DMS114 treated with DMSO at 0.1 percent for 48 hours (cell line): ENCODE measurements at regions not wholly inside any gene's neighbourhood (a gene's known extent, or its start where the extent isn't known, plus 50 kb on each side); places are given as distances from the start of the nearest gene placed in this dataset.

ENCODE experiments used
- DNase-seq: peaks from one replicate; lab custom pipeline; 2025; ENCODE audit not compliant: unreplicated experiment; lab: John Stamatoyannopoulos, UW

DNA sequence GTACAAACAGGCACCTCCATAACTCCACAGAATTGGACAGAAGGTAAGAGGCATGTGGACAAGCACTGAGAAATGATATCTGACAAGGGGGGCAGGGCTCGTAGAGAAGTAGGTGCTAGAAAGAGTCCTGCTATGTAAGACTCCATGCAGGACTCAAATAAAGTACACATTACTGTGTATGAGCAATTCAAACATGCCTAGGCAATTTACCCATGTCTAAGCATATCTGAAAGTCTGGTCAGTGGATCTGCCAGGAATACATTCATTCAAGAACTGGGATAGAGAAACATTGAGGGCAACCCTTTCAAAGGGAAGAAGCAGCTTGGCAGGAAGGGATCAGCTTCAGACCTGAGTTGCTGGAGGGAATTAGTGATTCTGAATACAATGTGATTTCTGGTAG is 174.1 kb upstream of the MCTP2 start:
- no peak for DNase-seq

DNA sequence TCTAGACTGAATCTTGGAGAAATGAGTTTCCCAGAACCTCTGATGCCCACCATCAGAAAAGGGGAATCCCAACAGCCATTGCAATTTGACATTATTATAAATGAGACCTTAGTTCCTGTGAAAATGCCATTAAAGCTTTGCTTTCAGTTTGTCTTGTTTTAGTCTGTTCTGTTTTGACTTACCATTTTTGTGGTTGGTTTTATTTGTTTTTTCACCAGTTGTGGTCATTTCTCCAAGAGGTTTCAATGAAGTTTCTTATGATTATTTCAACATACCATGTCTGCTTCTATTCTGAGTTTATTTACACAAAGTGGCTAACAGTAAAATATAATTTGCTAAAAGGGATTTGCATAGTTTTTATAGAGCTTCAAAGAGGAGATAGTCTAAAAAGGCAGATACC is 175.0 kb upstream of the MCTP2 start:
- no peak for DNase-seq

DNA sequence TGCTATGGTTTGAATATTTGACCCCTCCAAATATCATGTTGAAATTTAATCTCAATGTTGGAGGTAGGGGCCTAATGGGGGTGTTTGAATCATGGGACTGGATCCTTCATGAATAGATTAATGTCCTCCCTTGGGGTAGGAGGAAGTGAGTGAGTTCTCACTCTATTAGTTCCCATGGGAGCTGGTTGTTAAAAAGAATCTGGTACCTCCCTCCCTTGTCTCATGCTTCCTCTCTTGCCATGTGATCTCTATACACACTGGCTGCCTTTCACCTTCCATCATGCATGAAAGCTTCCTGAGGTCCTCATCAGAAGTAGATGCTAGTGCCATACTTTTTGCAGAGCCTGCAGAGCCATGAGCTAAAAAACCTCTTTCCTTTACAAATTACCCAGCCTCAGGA is 177.7 kb upstream of the MCTP2 start:
- no peak for DNase-seq

DNA sequence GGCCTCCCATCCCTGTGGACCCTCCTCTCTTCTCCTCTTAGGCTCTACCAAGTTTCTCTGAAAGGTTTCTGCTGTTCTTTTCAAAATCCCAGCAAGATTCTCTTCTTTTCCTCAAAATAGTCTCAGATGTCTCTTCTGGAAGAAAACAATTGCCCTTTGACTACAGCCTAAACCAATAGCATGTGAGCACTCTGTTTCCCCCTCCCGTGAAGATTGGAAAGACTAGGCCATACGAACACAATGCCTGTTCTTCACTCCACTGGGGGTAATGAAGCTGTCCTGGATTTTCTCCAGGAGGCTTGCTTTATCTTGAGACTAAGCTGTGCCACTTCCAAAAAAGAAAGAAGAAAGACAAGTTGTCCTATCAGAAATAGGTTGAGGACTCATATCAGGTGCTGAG is 178.7 kb upstream of the MCTP2 start:
- no peak for DNase-seq

DNA sequence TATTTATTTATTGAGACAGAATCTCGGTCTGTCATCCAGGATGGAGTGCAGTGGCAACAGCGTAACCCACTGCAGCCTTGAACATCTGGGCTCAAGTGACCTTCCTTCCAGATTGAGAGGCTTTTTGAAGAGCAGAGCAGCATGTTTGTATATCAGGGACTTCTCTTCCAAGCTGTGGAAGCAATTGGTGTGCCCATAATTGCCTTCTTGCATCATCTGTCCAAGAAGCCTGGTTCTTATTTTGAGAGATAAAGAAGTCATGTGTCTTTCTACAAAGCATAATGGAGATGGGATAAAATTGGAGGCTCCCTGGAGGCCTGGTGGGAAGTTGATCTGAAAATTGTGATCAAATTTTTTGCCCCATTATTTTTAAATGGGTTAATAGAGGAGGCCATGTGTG is 183.8 kb upstream of the MCTP2 start:
- DNase-seq = no peak

DNA sequence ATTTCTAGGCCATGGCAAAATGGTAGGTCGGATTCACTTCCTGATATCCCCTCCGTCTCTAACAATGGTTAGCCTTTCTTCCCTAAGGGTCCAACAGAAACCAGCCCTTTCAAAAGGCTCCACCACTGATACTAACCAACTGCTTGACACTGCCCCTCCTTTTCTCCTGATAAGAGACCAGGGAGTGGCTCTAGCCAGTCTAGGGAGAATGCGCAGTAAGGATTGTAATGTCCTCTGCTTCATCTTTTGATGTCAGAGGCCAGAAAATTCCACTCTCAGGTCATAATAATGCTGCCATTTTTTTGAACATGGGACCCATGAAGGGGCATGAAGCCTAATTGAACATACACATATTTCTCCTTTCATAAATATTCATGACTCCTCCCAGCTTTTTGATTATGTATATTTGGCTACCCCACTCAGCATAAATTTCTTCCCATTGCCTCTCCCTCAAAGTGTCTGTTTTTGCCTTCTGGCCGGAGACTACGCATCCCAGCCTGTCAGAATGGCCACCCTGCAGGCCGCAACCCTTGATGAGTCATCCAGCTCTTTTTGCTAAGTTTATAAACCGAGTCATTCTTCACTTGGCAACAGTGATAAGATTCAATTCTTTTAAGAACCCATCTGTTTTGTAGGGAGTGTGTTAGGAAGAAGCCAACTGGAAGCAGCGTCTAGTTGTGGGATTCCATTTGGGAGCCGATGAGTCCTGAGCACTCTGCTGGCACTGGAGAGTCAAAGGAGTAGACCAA is 189.0 kb upstream of the MCTP2 start:
- DNase-seq = no peak

DNA sequence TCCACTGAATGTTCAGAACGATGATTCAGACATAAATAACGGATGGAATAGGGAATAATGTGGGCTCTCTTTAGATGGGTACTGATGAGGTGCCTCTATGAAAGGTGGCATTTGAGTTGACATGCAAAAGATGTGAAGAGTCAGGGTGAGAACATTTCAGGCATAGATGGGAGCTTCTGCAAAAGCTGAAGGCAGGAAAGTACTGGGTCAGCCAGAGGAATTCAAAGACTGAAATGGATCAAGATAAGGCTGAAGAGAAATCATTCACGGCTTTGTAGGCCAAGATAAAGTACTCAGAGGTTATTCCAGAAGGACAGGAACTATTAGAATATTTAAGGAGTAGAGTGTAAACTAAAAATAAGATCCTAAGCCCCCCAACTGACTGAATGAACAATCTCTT is 189.6 kb upstream of the MCTP2 start:
- no peak for DNase-seq

DNA sequence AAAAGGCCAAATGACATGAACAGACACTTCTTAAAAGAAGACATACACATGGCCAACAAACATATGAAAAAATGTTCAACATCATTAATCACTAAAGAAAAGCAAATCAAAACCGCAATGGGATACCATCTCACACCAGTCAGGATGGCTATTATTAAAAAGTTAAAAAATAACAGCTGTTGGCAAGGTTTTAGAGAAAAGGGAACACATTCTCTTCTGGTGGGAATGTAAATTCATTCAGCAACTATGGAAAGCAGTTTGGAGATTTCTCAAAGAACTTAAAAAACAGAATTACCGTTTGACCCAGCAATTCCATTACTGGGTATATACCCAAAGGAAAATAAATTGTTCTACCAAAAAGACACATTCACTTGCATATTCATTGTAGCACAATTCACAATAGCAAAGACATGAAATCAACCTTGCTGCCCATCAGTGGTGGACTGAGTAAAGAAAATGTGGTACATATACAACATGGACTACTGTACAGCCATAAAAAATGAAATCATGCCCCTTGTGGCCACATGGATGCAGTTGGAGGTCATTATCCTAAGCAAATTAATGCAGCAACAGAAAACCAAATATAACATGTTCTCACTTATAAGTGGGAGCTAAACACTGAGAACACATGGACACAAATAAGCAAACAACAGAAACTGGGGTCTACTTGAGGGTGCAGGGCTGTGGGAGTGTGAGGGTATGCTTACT is 190.7 kb upstream of the MCTP2 start:
- no peak for DNase-seq

DNA sequence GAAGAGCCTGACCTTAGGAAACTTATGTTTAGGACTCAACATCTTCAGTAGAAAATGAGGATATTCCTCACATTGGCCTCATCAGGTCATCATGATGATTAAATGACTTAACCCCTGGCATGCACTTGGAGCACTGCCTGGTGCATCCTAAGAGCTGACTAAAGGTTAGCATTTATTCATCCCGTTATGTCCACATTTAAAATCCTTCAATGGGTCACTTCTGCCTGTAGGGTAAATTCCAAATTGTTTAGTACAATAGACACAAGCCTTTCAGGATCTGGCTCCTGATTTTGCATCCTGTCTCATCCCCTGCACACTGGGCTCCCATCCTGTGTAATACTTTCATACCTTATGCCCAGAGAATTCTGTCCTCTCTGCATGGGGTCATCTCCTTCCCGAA is 195.2 kb upstream of the MCTP2 start:
- no peak for DNase-seq

DNA sequence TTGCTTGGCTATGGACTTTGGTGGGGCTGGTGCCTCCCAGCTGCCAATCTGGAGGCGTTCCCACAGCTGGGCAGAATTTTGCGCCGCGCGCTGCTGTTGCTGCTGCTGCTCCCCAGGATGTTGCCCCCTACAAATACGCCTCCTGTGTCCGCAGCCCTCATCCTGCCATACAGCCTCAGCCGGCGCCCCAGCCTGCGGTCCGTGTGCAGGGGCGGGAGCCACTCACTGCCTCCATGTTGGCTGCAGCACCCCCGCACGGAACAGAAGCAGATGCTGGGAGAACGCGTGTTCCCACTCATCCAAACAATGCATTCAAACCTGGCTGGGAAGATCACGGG is 197.7 kb upstream of the MCTP2 start:
- DNase-seq = no peak

DNA sequence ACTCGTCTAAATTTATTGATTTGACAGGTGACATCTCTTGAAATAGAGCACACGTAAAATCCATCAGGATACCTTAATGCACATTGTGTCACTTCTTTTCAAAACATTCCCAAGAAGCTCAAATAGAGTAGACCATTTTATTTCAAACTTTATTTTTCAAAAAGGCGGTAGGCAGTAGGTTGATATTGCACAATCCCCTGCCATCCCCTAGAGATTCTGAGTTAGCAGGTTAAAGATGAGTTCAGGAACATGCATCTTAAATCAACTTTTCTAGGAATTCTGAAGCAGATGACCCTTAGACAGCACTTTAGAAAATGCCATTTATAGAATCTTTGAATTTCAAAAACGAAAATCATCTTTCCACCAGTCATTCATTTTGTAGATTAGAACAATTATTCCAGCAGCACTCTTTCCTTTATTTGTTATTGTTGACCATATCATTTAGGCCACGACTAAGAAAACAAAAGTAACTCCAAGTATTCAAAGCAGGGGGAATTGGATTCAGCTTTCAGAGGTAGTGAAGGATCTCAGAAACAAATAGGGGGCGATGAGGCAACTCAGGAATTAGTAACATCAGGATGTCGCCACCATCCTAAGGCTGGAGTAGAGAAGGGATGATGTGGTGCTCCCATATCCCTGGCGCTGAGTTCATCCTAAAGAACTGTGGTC is 198.2 kb upstream of the MCTP2 start:
- no peak for DNase-seq

DNA sequence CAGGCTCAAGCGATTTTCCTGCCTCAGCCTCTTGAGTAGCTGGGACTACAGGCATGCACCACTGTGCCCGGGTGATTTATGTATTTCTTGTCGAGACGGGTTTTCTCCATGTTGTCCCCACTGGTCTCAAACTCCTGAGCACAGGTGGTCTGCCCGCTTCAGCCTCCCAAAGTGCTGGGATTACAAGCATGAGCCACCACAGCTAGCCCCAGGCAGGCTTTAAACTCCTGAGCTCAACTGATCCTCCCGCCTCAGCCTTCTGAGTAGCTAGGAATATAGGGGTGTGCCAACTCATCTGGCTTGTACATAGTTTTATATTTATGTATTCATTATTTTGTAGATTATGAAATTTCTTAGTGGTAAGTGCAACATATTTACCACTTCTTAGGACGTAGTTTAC is 198.8 kb upstream of the MCTP2 start:
- no peak for DNase-seq

DNA sequence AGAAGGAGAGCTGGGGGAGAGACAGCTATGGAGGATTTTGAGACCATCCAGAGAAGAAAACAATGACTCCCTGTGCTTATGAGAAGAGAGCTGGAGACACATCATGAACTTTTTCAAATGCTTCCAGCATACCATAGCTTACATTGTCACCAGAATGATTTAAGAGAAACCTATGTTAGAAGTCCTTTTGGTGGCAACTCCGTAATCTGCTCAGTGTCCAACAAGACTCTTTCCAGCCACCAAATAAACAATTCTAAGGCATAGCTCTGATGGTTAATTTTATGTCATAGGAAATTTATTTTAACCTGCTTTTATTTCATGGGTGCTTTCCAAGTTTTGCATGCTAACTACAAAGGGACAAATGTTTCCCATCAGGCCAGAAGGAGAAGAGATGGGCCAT is 200.3 kb upstream of the MCTP2 start:
- DNase-seq = no peak

DNA sequence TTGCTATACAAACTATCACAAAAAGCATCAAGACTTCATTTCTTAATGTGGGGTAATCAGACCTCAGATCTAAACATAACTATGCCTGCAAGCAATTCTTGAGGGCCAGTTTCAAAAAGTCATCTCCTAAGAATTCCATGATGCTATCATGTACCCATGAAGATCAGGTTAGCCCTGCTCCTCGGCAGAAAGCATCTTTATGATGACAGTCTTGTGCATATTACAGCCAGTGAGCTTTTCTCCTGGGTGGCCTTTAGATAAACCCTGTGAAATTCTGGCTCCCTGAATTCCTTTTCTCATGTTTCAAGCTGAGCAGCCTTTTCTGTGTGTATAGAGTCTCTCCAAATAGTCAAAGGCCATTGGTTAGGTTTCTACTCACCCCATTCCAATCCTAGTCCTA is 201.9 kb upstream of the MCTP2 start:
- no peak for DNase-seq

DNA sequence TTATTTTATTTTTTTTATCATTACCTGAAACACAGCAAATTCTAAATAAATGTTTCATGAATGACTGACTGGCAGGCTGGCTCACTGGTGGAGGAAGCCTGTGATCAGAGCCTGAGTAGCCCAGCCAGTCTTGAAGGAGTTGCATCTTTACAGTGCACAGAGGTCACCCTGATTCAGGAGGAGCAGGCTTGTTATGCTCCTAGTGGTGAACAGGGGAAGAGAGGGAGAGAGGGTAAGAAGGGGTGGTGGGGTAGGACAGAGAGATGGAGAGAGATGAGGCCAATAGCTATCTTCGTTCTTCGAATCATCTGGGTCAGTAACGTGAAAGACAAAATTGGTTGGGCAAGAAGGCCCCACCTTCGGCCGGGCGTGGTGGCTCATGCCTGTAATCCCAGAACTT is 202.6 kb upstream of the MCTP2 start:
- DNase-seq = no peak

DNA sequence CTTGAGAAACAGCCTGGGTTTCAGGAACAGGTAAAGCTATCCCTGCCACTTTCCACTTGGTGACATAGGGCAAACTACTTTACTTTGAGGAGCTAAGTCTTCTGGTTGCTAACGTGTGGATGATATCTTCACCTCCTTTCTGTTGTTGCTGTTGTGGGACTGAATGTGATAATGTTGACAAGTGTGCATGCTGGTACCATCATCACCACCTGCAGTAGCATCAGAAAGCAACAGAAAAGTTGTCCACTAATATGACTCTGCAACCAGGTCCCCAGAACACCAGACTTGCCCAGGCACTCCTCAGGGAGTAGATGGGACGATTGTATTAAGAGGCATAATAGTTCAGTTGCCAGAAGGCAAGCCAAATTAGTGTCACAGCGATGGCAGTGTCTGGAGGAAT is 203.2 kb upstream of the MCTP2 start:
- no peak for DNase-seq

DNA sequence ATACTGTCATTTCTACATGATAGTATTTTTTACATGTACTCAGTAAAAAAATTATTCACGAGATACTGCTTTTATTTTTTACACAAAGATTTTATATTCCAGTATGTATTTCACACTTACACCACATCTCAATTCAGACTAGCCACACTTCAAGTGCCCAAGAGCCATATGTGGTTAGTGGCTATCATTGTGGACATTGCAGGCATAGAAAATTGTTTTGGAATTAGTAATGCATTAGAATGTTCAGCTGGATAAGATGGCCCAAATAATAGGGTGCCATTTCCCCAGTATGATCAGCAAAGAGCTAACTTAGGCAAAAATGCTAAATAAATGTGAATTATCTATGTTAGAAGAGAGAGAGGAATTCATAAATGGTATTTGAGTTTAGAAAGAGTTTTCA is 203.8 kb upstream of the MCTP2 start:
- no peak for DNase-seq

DNA sequence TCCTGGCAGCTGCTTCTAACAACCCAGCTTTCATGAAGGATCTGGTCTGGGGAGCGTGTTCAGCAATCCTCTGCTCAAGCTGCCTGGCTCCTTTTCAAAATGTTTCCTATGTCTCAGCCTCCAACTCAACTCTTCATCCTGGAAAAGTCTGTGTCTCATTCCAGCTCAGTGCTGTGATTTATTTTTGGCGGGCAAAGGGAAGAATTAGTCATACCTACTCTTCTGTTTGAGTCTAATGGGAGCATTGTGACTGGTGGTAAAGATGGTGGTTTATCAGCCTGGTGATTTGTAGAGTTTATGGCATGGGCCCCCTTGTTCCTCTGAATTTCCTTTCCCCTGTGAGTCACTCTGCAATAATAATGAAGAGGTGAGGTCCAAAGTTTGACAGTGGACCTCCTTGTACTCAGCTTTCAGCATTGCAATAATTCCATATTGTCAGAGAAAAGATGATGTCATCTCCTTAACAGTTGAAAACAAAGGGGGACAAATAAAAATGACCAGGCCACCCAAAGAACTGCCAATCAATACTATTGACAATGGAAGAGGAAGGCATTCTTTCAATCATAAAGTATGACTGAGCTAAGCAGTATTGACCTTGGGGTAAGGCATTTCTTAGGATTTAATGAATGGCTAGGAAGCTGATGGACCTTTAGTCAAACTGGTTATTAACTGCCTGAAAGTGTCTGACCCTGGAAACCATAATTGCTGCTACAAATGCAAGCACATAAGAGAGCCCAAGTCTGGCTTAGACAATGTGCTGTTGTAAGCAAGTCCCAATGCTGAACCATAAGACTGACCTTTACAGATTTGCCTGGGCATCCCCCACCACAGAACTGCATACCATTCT is 204.7 kb upstream of the MCTP2 start:
- no peak for DNase-seq

DNA sequence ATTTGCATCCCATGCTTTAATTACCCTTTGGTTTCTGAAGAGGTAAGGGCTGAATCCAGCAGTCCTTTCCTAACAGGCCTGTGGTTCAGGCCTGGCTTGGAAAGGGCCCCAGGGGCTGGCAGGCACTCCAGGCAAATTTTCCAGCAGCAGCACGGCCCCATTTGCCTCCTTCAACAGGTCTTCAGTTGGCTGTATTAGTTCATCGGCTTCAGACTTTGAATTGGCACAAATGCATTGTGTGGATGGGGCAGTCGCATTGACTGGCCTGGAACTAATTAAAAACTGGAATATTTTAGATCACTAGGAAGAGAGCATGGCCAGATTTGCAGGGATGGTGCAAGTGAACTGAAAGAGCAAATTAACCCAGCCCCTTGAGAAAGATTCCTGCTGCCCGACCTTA is 207.8 kb upstream of the MCTP2 start:
- DNase-seq = no peak

DNA sequence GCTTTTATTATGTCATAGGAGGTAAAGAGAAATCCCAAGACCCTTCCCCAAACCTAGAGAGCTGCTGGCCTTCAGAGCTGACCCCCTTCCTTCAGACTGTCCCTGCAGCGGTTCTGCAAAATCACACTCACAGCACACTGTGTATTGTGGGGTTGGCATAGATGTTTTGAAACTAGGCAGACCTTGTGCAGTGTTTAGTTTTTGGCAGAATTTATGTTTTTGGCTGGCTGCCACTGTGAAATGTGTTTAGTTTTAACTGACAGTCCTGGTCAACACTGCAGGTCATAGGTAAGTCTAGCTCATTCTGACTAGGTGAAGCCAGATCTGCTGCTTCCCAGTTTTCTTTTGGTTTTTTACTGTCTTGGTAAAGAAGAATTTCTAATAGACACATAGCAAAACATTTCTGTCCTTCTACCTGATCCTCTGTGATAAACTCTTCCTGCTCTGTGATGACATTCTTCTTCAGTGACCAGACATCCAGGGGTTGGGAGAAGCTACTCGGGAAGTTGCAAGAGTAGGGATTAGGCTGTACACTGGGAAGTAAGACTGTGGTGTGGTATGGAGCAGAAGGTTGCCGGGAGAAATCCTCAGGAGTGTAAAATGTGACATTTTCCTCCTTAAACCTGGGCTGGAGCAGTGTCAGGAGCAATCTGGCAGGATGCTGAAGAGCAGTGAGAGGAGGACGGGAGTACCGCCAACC is 209.6 kb upstream of the MCTP2 start:
- DNase-seq = no peak

DNA sequence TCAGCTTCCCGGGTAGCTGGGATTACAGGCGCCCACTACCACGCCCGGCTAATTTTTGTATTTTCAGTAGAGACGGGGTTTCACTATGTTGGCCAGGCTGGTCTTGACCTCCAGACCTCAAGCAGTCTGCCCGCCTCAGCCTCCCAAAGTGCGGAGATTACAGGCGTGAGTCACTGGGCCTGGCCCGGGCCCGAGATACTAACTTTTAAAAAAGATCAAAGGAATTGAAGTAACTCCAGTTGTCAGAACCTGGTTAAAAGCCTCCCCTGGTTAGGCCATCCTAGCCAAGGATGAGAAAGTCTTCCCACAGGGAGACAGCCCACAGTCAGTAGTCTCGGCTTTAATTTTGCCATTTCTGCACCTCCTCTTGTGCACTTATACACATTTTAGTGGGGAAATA is 212.3 kb upstream of the MCTP2 start:
- no peak for DNase-seq
